ENCODE measurements at regions not wholly inside any gene's neighbourhood (a gene's known extent, or its start where the extent isn't known, plus 50 kb on each side); places are given as distances from the start of the nearest gene placed in this dataset.

DNA sequence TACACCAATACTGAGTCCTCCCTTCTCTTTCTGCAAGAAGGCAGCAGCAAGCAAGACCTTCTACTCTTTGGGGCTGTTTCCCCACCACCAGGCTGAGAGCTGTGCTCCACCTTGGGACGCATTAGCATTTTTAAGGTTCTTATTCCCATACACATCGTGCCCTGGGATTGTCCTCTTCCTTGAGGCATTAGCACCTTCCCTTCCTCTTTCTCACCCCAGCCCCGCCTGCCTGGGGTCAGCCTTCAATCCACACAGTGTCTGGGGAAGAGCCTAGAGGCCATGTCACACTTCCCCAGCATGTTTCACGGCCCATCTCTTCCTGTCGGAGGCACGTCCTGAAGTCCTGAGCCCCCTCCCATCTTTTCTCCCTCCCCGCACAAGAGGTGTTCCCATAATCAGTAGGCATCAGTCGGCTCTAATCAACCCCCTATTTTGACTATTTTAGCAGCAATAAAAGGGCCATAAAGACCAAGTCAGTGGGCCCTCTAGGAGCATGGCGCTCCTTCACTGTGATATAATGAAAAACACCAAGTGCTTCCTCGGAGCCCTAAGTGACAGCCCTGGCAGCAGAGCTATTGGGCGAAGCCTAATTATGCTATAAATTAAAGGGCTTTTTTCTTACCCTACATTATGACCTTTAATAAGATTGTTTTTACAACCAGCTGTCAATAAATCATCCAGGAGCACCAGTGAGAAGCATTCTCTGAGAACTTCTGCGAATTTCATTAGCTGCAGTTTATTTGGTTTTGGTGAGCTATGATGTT is 55.0 kb upstream of the PKDCC start:
- H3K27me3 ChIP-seq = no peaks in the 10 kb centered on the region
- H3K27ac ChIP-seq = no peak overlapping the region
- FAIRE-seq = no peak
- ATAC-seq = no peak
- no peaks in the 10 kb centered on the region for H3K36me3 ChIP-seq
- H3K9me3 ChIP-seq = no peaks in the 10 kb centered on the region
- no peak overlapping the region for H3K4me3 ChIP-seq
- TF ChIP-seq, protein P1, sequence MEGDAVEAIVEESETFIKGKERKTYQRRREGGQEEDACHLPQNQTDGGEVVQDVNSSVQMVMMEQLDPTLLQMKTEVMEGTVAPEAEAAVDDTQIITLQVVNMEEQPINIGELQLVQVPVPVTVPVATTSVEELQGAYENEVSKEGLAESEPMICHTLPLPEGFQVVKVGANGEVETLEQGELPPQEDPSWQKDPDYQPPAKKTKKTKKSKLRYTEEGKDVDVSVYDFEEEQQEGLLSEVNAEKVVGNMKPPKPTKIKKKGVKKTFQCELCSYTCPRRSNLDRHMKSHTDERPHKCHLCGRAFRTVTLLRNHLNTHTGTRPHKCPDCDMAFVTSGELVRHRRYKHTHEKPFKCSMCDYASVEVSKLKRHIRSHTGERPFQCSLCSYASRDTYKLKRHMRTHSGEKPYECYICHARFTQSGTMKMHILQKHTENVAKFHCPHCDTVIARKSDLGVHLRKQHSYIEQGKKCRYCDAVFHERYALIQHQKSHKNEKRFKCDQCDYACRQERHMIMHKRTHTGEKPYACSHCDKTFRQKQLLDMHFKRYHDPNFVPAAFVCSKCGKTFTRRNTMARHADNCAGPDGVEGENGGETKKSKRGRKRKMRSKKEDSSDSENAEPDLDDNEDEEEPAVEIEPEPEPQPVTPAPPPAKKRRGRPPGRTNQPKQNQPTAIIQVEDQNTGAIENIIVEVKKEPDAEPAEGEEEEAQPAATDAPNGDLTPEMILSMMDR (IDR thresholded peaks at IDR 0.05) = no peak
- H3K4me1 ChIP-seq = no peaks in the 10 kb centered on the region
- DNase-seq = no peak
- intact Hi-C loops (cut with DNase I) = no loop called here
- WGBS, 2 donors = 73 to 80% methylated on average over 12 of the region's 12 CpGs

GRCh38 chr2:41993435-41993925 is 54.3 kb upstream of the PKDCC start:
- Histone ChIP-seq H3K4me3 (no peak overlapping the region), H3K27ac (no peak overlapping the region), H3K4me1 (no peaks in the 10 kb centered on the region), H3K36me3 (no peaks in the 10 kb centered on the region), H3K27me3 (no peaks in the 10 kb centered on the region), H3K9me3 (no peaks in the 10 kb centered on the region)
- TF ChIP-seq, protein P1 (IDR thresholded peaks at IDR 0.05) = no peak
- ATAC-seq = no peak
- intact Hi-C loops (cut with DNase I) = no loop called here
- no peak for DNase-seq
- no peak for FAIRE-seq
- 84 to 87% methylated on average over 5 of the region's 5 CpGs for WGBS, 2 donors

DNA sequence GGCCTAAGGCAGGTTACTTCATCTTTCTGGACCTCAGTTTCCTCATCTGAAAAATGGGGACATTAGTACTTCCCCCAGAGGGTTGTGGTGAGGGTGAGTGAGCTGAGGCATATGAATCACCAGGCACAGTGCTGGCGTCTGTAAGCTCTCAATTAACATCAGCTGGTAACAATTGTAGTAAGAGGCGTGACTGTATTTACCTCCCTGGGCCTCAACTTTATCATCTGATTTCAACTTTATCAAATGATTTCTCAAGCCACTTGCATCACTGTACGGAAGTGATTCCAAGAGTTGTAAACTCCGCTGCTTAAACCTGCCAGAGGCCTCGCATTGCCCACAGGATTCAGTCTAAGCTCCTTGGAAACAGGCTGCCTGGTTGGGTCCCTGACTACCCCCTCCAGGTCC is 53.6 kb upstream of the PKDCC start:
- no peaks in the 10 kb centered on the region for H3K4me1 ChIP-seq
- no peaks in the 10 kb centered on the region for H3K9me3 ChIP-seq
- FAIRE-seq = no peak
- TF ChIP-seq, protein P1 (IDR thresholded peaks at IDR 0.05) = no peak
- ATAC-seq = peak in 1 of 4 donors; percentile 55
- H3K27ac ChIP-seq = no peak overlapping the region
- no peaks in the 10 kb centered on the region for H3K36me3 ChIP-seq
- DNase-seq = no peak
- no peaks in the 10 kb centered on the region for H3K27me3 ChIP-seq
- intact Hi-C loops (cut with DNase I) = no loop called here
- 87 to 88% methylated on average over 5 of the region's 5 CpGs for WGBS, 2 donors
- H3K4me3 ChIP-seq = no peak overlapping the region

- WGBS, 2 donors = 83 to 88% methylated on average over 8 of the region's 8 CpGs
- no peak for FAIRE-seq
- intact Hi-C loops (cut with DNase I) = no loop called here
Observed at GRCh38 chr2:41994661-41995060, 53.2 kb upstream of the PKDCC start.

GRCh38 chr2:41997561-41997960 is 50.3 kb upstream of the PKDCC start:
- ATAC-seq (no peak), DNase-seq (no peak), FAIRE-seq (no peak)
- no peaks in the 10 kb centered on the region for H3K9me3 ChIP-seq
- no peaks in the 10 kb centered on the region for H3K27me3 ChIP-seq
- no peaks in the 10 kb centered on the region for H3K36me3 ChIP-seq
- no peak overlapping the region for H3K27ac ChIP-seq
- TF ChIP-seq, protein P1 (IDR thresholded peaks at IDR 0.05) = no peak
- H3K4me3 ChIP-seq = no peak overlapping the region
- 76% methylated on average over 4 of the region's 4 CpGs for WGBS, 2 donors
- intact Hi-C loops (cut with DNase I) = no loop called here
- H3K4me1 ChIP-seq = no peaks in the 10 kb centered on the region

More at GRCh38 chr2:41994661-41995060, 53.2 kb upstream of the PKDCC start:
- H3K4me3 ChIP-seq = no peak overlapping the region
- no peaks in the 10 kb centered on the region for H3K4me1 ChIP-seq
- H3K27ac ChIP-seq = no peak overlapping the region
- ATAC-seq = no peak
- no peaks in the 10 kb centered on the region for H3K9me3 ChIP-seq
- H3K27me3 ChIP-seq = no peaks in the 10 kb centered on the region
- no peaks in the 10 kb centered on the region for H3K36me3 ChIP-seq
- TF ChIP-seq, protein P1 (IDR thresholded peaks at IDR 0.05) = no peak
- DNase-seq = no peak

All from pancreas (tissue), 10 donors.